Bronchial epithelial cell (primary cell): ENCODE measurements at regions not wholly inside any gene's neighbourhood (a gene's known extent, or its start where the extent isn't known, plus 50 kb on each side); places are given as distances from the start of the nearest gene placed in this dataset.

Experiments used
- DNase-seq: peaks from one replicate; pipeline ENCODE4 v3.0.0-alpha.2; 2010; ENCODE audit warnings: low read depth
- FAIRE-seq: peaks from 2 replicates; lab custom pipeline; 2011; peaks lifted over from hg19 to GRCh38; lab: Jason Lieb, UNC
- H3K27me3 ChIP-seq: 2 replicates; pipeline ENCODE4 v1.5.1; 2011; ENCODE audit warnings: low read length; ENCODE audit not compliant: control insufficient read depth, insufficient read depth
- H3K36me3 ChIP-seq: 2 replicates; pipeline ENCODE4 v1.5.1; 2011; ENCODE audit warnings: low read length; ENCODE audit not compliant: control insufficient read depth, insufficient read depth
- H3K4me3 ChIP-seq: 2 replicates; pipeline ENCODE4 v1.5.1; 2011; ENCODE audit warnings: mild to moderate bottlenecking, low read depth, low read length, control low read depth
- CTCF ChIP-seq: IDR thresholded peaks from 2 replicates; pipeline ENCODE4 v1.5.1; 2011; ENCODE audit warnings: mild to moderate bottlenecking, moderate library complexity, low read length, control low read depth, inconsistent platforms; ENCODE audit not compliant: insufficient read depth, severe bottlenecking

DNA sequence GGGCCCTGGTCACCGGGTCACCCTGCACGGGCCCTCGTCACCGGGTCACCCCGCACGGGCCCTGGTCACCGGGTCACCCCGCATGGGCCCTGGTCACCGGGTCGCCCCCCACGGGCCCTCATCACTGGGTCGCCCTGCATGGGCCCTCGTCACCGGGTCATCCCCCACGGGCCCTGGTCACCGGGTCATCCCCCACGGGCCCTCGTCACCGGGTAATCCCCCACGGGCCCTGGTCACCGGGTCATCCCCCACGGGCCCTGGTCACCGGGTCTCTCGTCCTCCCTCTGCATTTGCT is 77.6 kb downstream of the RIPK4 start:
- FAIRE-seq, result no peak
- no peak for TF ChIP-seq CTCF

GRCh38 chr21:41687633-41688032 is 79.2 kb downstream of the RIPK4 start:
- TF ChIP-seq CTCF, result no peak
- DNase-seq, result no peak
- FAIRE-seq, result no peak

More for the DNA sequence above, 77.6 kb downstream of the RIPK4 start:
- H3K36me3 ChIP-seq, result no peaks in the 10 kb centered on the region
- DNase-seq, result no peak
- no peak overlapping the region for H3K4me3 ChIP-seq
- no peaks in the 10 kb centered on the region for H3K27me3 ChIP-seq

DNA sequence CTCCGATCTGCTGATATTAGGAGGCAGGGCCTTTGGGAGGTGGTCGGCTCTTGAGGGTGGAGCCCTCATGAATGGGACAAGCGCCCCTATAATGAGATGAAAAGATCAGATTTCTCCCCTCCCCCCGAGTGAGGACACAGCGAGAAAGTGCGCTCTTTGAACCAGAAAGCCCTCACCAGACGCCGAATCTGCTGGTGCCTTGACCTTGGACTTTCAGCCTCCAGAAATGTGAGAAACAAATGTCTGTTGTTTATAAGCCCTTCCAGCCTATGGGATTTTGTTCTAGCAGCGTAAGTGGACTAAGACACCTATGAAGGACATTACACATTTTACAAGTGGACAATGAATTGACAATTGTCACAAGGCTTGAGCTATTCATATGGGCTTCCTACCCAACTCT is 80.2 kb downstream of the RIPK4 start:
- Histone ChIP-seq H3K36me3 (no peaks in the 10 kb centered on the region), H3K4me3 (no peak overlapping the region), H3K27me3 (no peaks in the 10 kb centered on the region)
- no peak for TF ChIP-seq CTCF
- FAIRE-seq (no peak), DNase-seq (no peak)

More at GRCh38 chr21:41687633-41688032, 79.2 kb downstream of the RIPK4 start:
- no peaks in the 10 kb centered on the region for H3K27me3 ChIP-seq
- H3K36me3 ChIP-seq, result no peaks in the 10 kb centered on the region
- no peak overlapping the region for H3K4me3 ChIP-seq

GRCh38 chr21:41685511-41686149 is 81.2 kb downstream of the RIPK4 start:
- DNase-seq, result no peak
- TF ChIP-seq CTCF, result no peak
- no peak for FAIRE-seq
- H3K4me3 ChIP-seq, result no peak overlapping the region
- no peaks in the 10 kb centered on the region for H3K27me3 ChIP-seq
- no peaks in the 10 kb centered on the region for H3K36me3 ChIP-seq

- peak; percentile 80 for DNase-seq
- no peaks in the 10 kb centered on the region for H3K27me3 ChIP-seq
- peak; percentile 55 for FAIRE-seq
- H3K36me3 ChIP-seq, result no peaks in the 10 kb centered on the region
- TF ChIP-seq CTCF, result no peak
- no peak overlapping the region for H3K4me3 ChIP-seq
Measured at GRCh38 chr21:41684381-41685245, 82.2 kb downstream of the RIPK4 start.
